K562 (cell line): ENCODE measurements at regions not wholly inside any gene's neighbourhood (a gene's known extent, or its start where the extent isn't known, plus 50 kb on each side); places are given as distances from the start of the nearest gene placed in this dataset.
"Not testable (repeated sequence)": the region's sequence is repeated elsewhere in the genome, so short reads cannot be mapped to it uniquely, and the experiment has no call there.

Experiments
- ATAC-seq: fragments of 200-7000 bp; cut with Tn5 transposase; 3 replicates; pipeline ENCODE4 v1.9.1; 2020; ENCODE audit warnings: moderate library complexity
- BruUV-seq: library from RNA; stranded (reverse); fragments of 400-500 nt; replicated peaks from 2 replicates; lab custom pipeline; 2021; lab: Mats Ljungman, UMichigan
- CTCF ChIA-PET: fragments of 300-600 bp; formaldehyde crosslinking; extraction: SDS; loops from one replicate; lab custom pipeline; 2021; ENCODE audit warnings: low intra/inter-chr PET ratio; lab: Yijun Ruan, JAX
- POLR2A ChIA-PET: fragments of 300-600, 350-650 bp; sonication (Branson Sonifier 250); formaldehyde crosslinking; extraction: SDS; loops from one replicate; lab custom pipeline; 2021; ENCODE audit warnings: antibody characterized with exemption, inconsistent platforms; lab: Yijun Ruan, JAX
- DNase-seq, 4 experiments: peaks; one replicate each; pipeline versions ENCODE4 v3.0.0 to v3.0.0-alpha.2; 2011 to 2018; ENCODE audit warnings: low spot score in 3 of 4, mixed read lengths in 3 of 4; ENCODE audit errors: extremely low read depth in 1 of 4
- FAIRE-seq: peaks from 2 replicates; lab custom pipeline; 2011; peaks lifted over from hg19 to GRCh38; lab: Jason Lieb, UNC
- H2AFZ ChIP-seq: 2 replicates; pipeline ENCODE4 v1.6.0; 2011; ENCODE audit warnings: low read depth, low read length, control low read depth, inconsistent platforms
- H3K27ac ChIP-seq: fragments of 200-600 bp; 3 replicates; pipeline ENCODE4 v1.8.0; 2011; ENCODE audit warnings: low read depth, mild to moderate bottlenecking, control low read depth, inconsistent platforms, low read length, moderate library complexity, mixed read lengths; ENCODE audit errors: extremely low read depth
- H3K27me3 ChIP-seq, 2 experiments: fragments of 300-600 bp in 1 of 2; 2 replicates in 1 of 2; 3 replicates in 1 of 2; pipeline versions ENCODE4 v1.6.0 to v1.8.0; 2011; ENCODE audit warnings: inconsistent platforms in 2 of 2, low read length in 2 of 2, mild to moderate bottlenecking in 1 of 2, mixed read lengths in 1 of 2, moderate library complexity in 1 of 2; ENCODE audit not compliant: control insufficient read depth in 2 of 2, insufficient read depth in 2 of 2
- H3K36me3 ChIP-seq: fragments of 300-600 bp; 3 replicates; pipeline ENCODE4 v1.8.0; 2011; ENCODE audit warnings: mild to moderate bottlenecking, low read length, inconsistent platforms; ENCODE audit not compliant: control insufficient read depth, insufficient read depth
- H3K4me1 ChIP-seq, 2 experiments: fragments of 200-600 bp in 1 of 2; replicated peaks in 1 of 2; 2 replicates in 1 of 2; 3 replicates in 1 of 2; pipeline versions ENCODE4 v1.5.1 to v1.8.0; 2011; ENCODE audit warnings: inconsistent platforms in 2 of 2, low read length in 2 of 2, mild to moderate bottlenecking in 1 of 2, mixed read lengths in 1 of 2, moderate library complexity in 1 of 2; ENCODE audit not compliant: control insufficient read depth in 2 of 2, insufficient read depth in 2 of 2
- H3K4me2 ChIP-seq: 2 replicates; pipeline ENCODE4 v1.6.1; 2011; ENCODE audit warnings: low read length, control low read depth, inconsistent platforms, mixed read lengths; ENCODE audit not compliant: insufficient read depth
- H3K4me3 ChIP-seq: fragments of 200-600 bp; sonication (generic), shearing (Covaris generic); 2 replicates; pipeline ENCODE4 v1.5.1; 2016; ENCODE audit warnings: control low read depth, inconsistent platforms
- H3K79me2 ChIP-seq: fragments of 200-600 bp; 3 replicates; pipeline ENCODE4 v1.8.0; 2011; ENCODE audit warnings: low read length, inconsistent platforms; ENCODE audit not compliant: control insufficient read depth, insufficient read depth
- H3K9ac ChIP-seq, 2 experiments: 2 replicates each; pipeline versions ENCODE4 v1.6.0 to v1.6.1; 2011; ENCODE audit warnings: low read depth in 2 of 2, low read length in 2 of 2, control low read depth in 1 of 2, inconsistent platforms in 1 of 2, mild to moderate bottlenecking in 1 of 2, mixed read lengths in 1 of 2; ENCODE audit not compliant: insufficient read depth in 1 of 2
- H3K9me1 ChIP-seq: one replicate; pipeline ENCODE4 v1.6.0; 2011; ENCODE audit warnings: inconsistent platforms, mild to moderate bottlenecking, low read length, moderate library complexity; ENCODE audit not compliant: control insufficient read depth, insufficient read depth
- H3K9me3 ChIP-seq: replicated peaks from 2 replicates; pipeline ENCODE4 v1.5.1; 2011; ENCODE audit warnings: low read depth, low read length, inconsistent platforms; ENCODE audit not compliant: control insufficient read depth, insufficient read depth
- H4K20me1 ChIP-seq: replicated peaks from 2 replicates; pipeline ENCODE4 v1.6.1; 2011; ENCODE audit warnings: low read length, inconsistent platforms, mixed read lengths; ENCODE audit not compliant: control insufficient read depth, insufficient read depth
- ARID1B ChIP-seq: fragments of 450-650 bp; IDR thresholded peaks from 2 replicates; pipeline ENCODE4 v1.6.1; 2016; ENCODE audit warnings: antibody characterized with exemption, mild to moderate bottlenecking, inconsistent platforms
- ARID3A ChIP-seq: IDR thresholded peaks from 2 replicates; pipeline ENCODE4 v1.6.1; 2012; ENCODE audit warnings: low read depth, low read length, improper control_type of control experiment, borderline replicate concordance
- C11orf30 ChIP-seq: fragments of 450-650 bp; IDR thresholded peaks from 2 replicates; pipeline ENCODE4 v1.6.1; 2016; ENCODE audit warnings: low read depth, mild to moderate bottlenecking
- CCNT2 ChIP-seq: IDR thresholded peaks from 2 replicates; pipeline ENCODE4 v1.6.1; 2011; ENCODE audit warnings: borderline replicate concordance, low read depth, mild to moderate bottlenecking, moderate library complexity, mixed read lengths, low read length; ENCODE audit not compliant: insufficient read length; ENCODE audit errors: extremely low read depth
- EP300 ChIP-seq: IDR thresholded peaks from 2 replicates; pipeline ENCODE4 v1.6.1; 2012; ENCODE audit warnings: low read length, improper control_type of control experiment
- FOXM1 ChIP-seq, 2 experiments: fragments of 450-650 bp in 1 of 2; sonication (generic) in 1 of 2; formaldehyde crosslinking in 1 of 2; IDR thresholded peaks; 2 replicates each; pipeline versions ENCODE4 v1.6.1 to v1.9.0; 2017 to 2022; ENCODE audit warnings: low read depth in 2 of 2, mild to moderate bottlenecking in 2 of 2, missing genetic modification reagents in 1 of 2, moderate library complexity in 1 of 2
- GATAD2B ChIP-seq: fragments of 450-650 bp; IDR thresholded peaks from 2 replicates; pipeline ENCODE4 v1.6.1; 2017; ENCODE audit warnings: mild to moderate bottlenecking, borderline replicate concordance
- HES1 ChIP-seq: fragments of 450-650 bp; IDR thresholded peaks from 2 replicates; pipeline ENCODE4 v1.6.1; 2016; ENCODE audit warnings: low read depth, mild to moderate bottlenecking, moderate library complexity
- MAFF ChIP-seq: IDR thresholded peaks from 2 replicates; pipeline ENCODE4 v1.6.1; 2012; ENCODE audit warnings: low read length, improper control_type of control experiment
- MAFK ChIP-seq: IDR thresholded peaks from 2 replicates; pipeline ENCODE4 v1.6.1; 2011; ENCODE audit warnings: low read length, improper control_type of control experiment
- MTA3 ChIP-seq: fragments of 450-650 bp; formaldehyde crosslinking; IDR thresholded peaks from 2 replicates; pipeline ENCODE4 v1.6.1; 2017; ENCODE audit warnings: mild to moderate bottlenecking, borderline replicate concordance
- NFIC ChIP-seq: fragments of 450-650 bp; IDR thresholded peaks from 2 replicates; pipeline ENCODE4 v1.6.1; 2017; ENCODE audit warnings: mild to moderate bottlenecking, inconsistent platforms
- RCOR1 ChIP-seq, 2 experiments: IDR thresholded peaks; 2 replicates each; pipeline ENCODE4 v1.6.1; 2012; ENCODE audit warnings: low read depth in 2 of 2, low read length in 2 of 2, borderline replicate concordance in 1 of 2, improper control_type of control experiment in 1 of 2
- SMARCA4 ChIP-seq: fragments of 450-650 bp; IDR thresholded peaks from 2 replicates; pipeline ENCODE4 v1.6.1; 2016
- SMARCC2 ChIP-seq: fragments of 450-650 bp; IDR thresholded peaks from 2 replicates; pipeline ENCODE4 v1.6.1; 2017; ENCODE audit warnings: antibody characterized with exemption, moderate library complexity, mild to moderate bottlenecking, low read depth
- SMARCE1 ChIP-seq: fragments of 450-650 bp; IDR thresholded peaks from 2 replicates; pipeline ENCODE4 v1.7.1; 2016; ENCODE audit warnings: mild to moderate bottlenecking
- TBL1XR1 ChIP-seq, 2 experiments: IDR thresholded peaks; 2 replicates each; pipeline ENCODE4 v1.6.1; 2012; ENCODE audit warnings: improper control_type of control experiment in 2 of 2, low read length in 2 of 2, mild to moderate bottlenecking in 1 of 2
- ZNF316 ChIP-seq: fragments of 450-650 bp; IDR thresholded peaks from 2 replicates; pipeline ENCODE4 v1.6.1; 2016
- ZNF766 ChIP-seq: fragments of 200-800 bp; sonication (Bioruptor generic); conservative IDR thresholded peaks from 2 replicates; pipeline ENCODE4 v1.6.1; 2016; ENCODE audit warnings: missing genetic modification characterization, missing compliant biosample characterization
- WGBS: fragments of 100-300 bp; shearing (Covaris generic); methylation state at CpG from one replicate; pipeline ENCODE4 v1.1.6; 2016; ENCODE audit warnings: low coverage, mixed read lengths; ENCODE audit not compliant: insufficient coverage; ENCODE audit errors: missing lambda C conversion rate; 5-methylcytosine and 5-hydroxymethylcytosine counted together
- in situ Hi-C: fragments of 300-500 bp; cut with MboI; formaldehyde crosslinking; loops from 4 replicates; pipeline ENCODE4 v1.15.0; 2018; ENCODE audit warnings: inconsistent platforms, mixed read lengths
- intact Hi-C: fragments of 100-400 bp; cut with micrococcal nuclease; formaldehyde crosslinking; loops from 2 replicates; pipeline ENCODE4 v1.14.2; 2022

DNA sequence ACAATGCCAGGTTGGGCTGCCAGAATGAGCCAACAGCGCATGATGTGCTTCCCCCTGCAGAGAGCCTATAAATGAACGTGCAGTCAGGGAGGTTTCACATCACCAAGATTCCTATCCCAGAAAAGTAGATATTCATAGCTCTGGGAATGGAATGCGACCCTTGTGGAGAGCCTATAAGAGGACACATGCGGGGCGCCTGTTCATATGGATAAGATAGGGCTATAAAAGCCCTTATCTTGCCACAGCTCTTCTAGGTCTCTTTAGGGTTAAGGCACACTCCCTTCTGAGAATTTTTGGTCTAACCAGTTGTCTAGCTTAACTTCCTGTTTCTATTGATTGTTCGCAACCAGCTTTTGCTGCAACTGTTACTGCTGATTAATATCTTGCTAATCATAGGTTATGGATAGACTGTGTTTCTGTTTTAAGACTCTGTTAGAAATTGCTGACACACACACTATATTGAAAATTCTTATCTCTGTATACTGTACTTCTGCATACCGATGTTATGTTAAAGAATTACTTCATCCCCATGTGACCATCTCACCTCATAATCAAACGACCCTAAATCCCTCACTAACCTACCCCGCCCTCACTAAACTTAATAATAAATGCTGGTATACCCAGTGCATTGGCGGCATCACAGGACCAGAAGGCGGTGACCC, 74.4 kb upstream of the KIF2B start:
- H3K79me2 ChIP-seq; H3K9me1 ChIP-seq; CTCF ChIA-PET; H3K9me3 ChIP-seq; H3K27me3 ChIP-seq; H3K36me3 ChIP-seq; BruUV-seq; intact Hi-C loops; H4K20me1 ChIP-seq; in situ Hi-C loops; TF ChIP-seq FOXM1 (CRISPR knock-in tag; IDR thresholded peaks at IDR 0.05; ENCODE audit: low read depth): not testable (repeated sequence)
- H3K9ac ChIP-seq = peak overlapping the region in 1 of 2 experiments; percentile 41; a peak in 1 of 4 replicates
- H3K4me1 ChIP-seq = peaks cover 2 to 17% of the 10 kb centered on the region in 2 experiments; a peak in 4 of 5 replicates
- peak; percentile 27; the same call in 1 of the 3 replicates for ATAC-seq
- H3K4me3 ChIP-seq = 0 out of 2 replicates have a peak overlapping the region, but pooled peaks have one; percentile 16
- H3K4me2 ChIP-seq = peak overlapping the region; percentile 56
- FAIRE-seq = peak; percentile 48
- H3K27ac ChIP-seq = peak overlapping the region; percentile 84
- POLR2A ChIA-PET = interaction anchor here (0.6 to 1.1 kb wide), 2 partner anchors 10 to 55 kb away, joined by 3 read pairs; no protein-coding TSS in a partner anchor
- WGBS = 3% methylated on average over 8 of the region's 11 CpGs
- DNase-seq = peak in 3 of 4 experiments; percentile 8 to 83 (median 9)
- H2AFZ ChIP-seq = peak overlapping the region; percentile 61
- TF ChIP-seq HES1 (0 out of 2 replicates have a peak, but pooled peaks have one; percentile 27), ZNF316 (peak; percentile 96), SMARCA4 (peak; percentile 66; the same call in 1 of the 2 replicates), ZNF766 (CRISPR knock-in tag) (peak; percentile 57; the same call in 1 of the 2 replicates), NFIC (peak; percentile 51), SMARCC2 (0 out of 2 replicates have a peak, but pooled peaks have one; percentile 32), CCNT2 (peak; percentile 59), SMARCE1 (0 out of 2 replicates have a peak, but pooled peaks have one; percentile 58), TBL1XR1 (IDR thresholded peaks at IDR 0.05; ENCODE audit: low read length in 2 of 2) (peak in 1 of 2 experiments; percentile 70; a peak in 1 of 4 replicates), EP300 (peak; percentile 82), MTA3 (0 out of 2 replicates have a peak, but pooled peaks have one; percentile 35), ARID3A (peak; percentile 13; the same call in 1 of the 2 replicates), C11orf30 (peak; percentile 89), RCOR1 (IDR thresholded peaks at IDR 0.05; ENCODE audit: borderline replicate concordance in 1 of 2, low read depth in 2 of 2, low read length in 2 of 2) (peak in 1 of 2 experiments; percentile 16; a peak in 1 of 4 replicates), ARID1B (peak; percentile 89), FOXM1 (IDR thresholded peaks at IDR 0.05; ENCODE audit: low read depth) (peak; percentile 52; the same call in 1 of the 2 replicates), MAFK (peak; percentile 67), MAFF (peak; percentile 66), GATAD2B (peak; percentile 45; the same call in 1 of the 2 replicates)
